NCI-H2081 (cell line): ENCODE measurements at regions not wholly inside any gene's neighbourhood (a gene's known extent, or its start where the extent isn't known, plus 50 kb on each side); places are given as distances from the start of the nearest gene placed in this dataset.

Experiments used
- DNase-seq, 2 experiments: peaks; one replicate each; lab custom pipeline; 2025; lab: John Stamatoyannopoulos, UW

GRCh38 chr6:44560458-44561059 lies 173.1 kb downstream of the CDC5L start:
- no peak for DNase-seq

- DNase-seq, result no peak
Measured at GRCh38 chr6:44561060-44561623, 173.6 kb downstream of the CDC5L start.

- DNase-seq, result no peak
Measured at GRCh38 chr6:44561832-44562665, 174.5 kb downstream of the CDC5L start.

- no peak for DNase-seq
Measured at GRCh38 chr6:44563397-44563796, 175.9 kb downstream of the CDC5L start.

GRCh38 chr6:44564906-44565524 lies 177.5 kb downstream of the CDC5L start:
- no peak for DNase-seq

GRCh38 chr6:44567406-44567805 lies 179.9 kb downstream of the CDC5L start:
- DNase-seq, result no peak

- DNase-seq, result no peak
Measured at GRCh38 chr6:44569131-44569530, 181.6 kb downstream of the CDC5L start.

- DNase-seq, result no peak
Measured at GRCh38 chr6:44569931-44570385, 182.5 kb downstream of the CDC5L start.

GRCh38 chr6:44571510-44571909 lies 184.0 kb downstream of the CDC5L start:
- no peak for DNase-seq

GRCh38 chr6:44572346-44572745 lies 184.8 kb downstream of the CDC5L start:
- no peak for DNase-seq

GRCh38 chr6:44575644-44576043 lies 188.1 kb downstream of the CDC5L start:
- no peak for DNase-seq

GRCh38 chr6:44576132-44576631 lies 188.7 kb downstream of the CDC5L start:
- no peak for DNase-seq

- no peak for DNase-seq
Measured at GRCh38 chr6:44580901-44581300, 193.4 kb downstream of the CDC5L start.

- DNase-seq, result no peak
Measured at GRCh38 chr6:44582930-44583329, 195.4 kb downstream of the CDC5L start.

GRCh38 chr6:44590471-44590870 lies 203.0 kb downstream of the CDC5L start:
- DNase-seq, result no peak

- peak; percentile 44 to 48 for DNase-seq
Measured at GRCh38 chr6:44593539-44593944, 206.0 kb downstream of the CDC5L start.

GRCh38 chr6:44594481-44594880 lies 207.0 kb downstream of the CDC5L start:
- no peak for DNase-seq

GRCh38 chr6:44598679-44599078 lies 211.2 kb downstream of the CDC5L start:
- no peak for DNase-seq

GRCh38 chr6:44599672-44600071 lies 212.2 kb downstream of the CDC5L start:
- DNase-seq, result no peak

GRCh38 chr6:44603044-44603686 lies 215.7 kb downstream of the CDC5L start:
- DNase-seq, result no peak

- no peak for DNase-seq
Measured at GRCh38 chr6:44606504-44606903, 219.0 kb downstream of the CDC5L start.

GRCh38 chr6:44606976-44607375 lies 219.5 kb downstream of the CDC5L start:
- DNase-seq, result no peak
